AG04450 (cell line): ENCODE measurements at regions not wholly inside any gene's neighbourhood (a gene's known extent, or its start where the extent isn't known, plus 50 kb on each side); places are given as distances from the start of the nearest gene placed in this dataset.

Experiments used
- CTCF ChIA-PET: fragments of 300-600, 350-600 bp; formaldehyde crosslinking; extraction: SDS; loops from one replicate; lab custom pipeline; 2022; ENCODE audit warnings: antibody characterized with exemption, inconsistent platforms; lab: Charles Lee
- POLR2A ChIA-PET: fragments of 350-600 bp; formaldehyde crosslinking; extraction: SDS; loops from one replicate; lab custom pipeline; 2021; ENCODE audit warnings: antibody characterized with exemption, inconsistent platforms; lab: Yijun Ruan, JAX
- DNase-seq: peaks from one replicate; pipeline ENCODE4 v3.0.0-alpha.2; 2011; ENCODE audit warnings: low read depth, low spot score
- H3K27ac ChIP-seq: one replicate; pipeline ENCODE4 v1.5.1; 2012; ENCODE audit warnings: low read depth, low read length, control low read depth
- H3K27me3 ChIP-seq: one replicate; pipeline ENCODE4 v1.6.0; 2012; ENCODE audit warnings: low read length; ENCODE audit not compliant: control insufficient read depth, insufficient read depth
- H3K4me3 ChIP-seq: 2 replicates; pipeline ENCODE4 v1.5.1; 2011; ENCODE audit warnings: mild to moderate bottlenecking, low read depth, low read length, control low read depth
- H3K9me3 ChIP-seq: 2 replicates; pipeline ENCODE4 v1.5.1; 2012; ENCODE audit warnings: low read length; ENCODE audit not compliant: control insufficient read depth, insufficient read depth
- CTCF ChIP-seq: IDR thresholded peaks from 2 replicates; pipeline ENCODE4 v1.5.1; 2011; ENCODE audit warnings: low read depth, low read length, control low read depth, inconsistent platforms

- ChIA-PET POLR2A (no interaction called here), CTCF (no interaction called here)
- Histone ChIP-seq H3K27ac (no peak overlapping the region), H3K4me3 (no peak overlapping the region), H3K9me3 (no peaks in the 10 kb centered on the region), H3K27me3 (no peaks in the 10 kb centered on the region)
- TF ChIP-seq CTCF: no peak
- DNase-seq: no peak
Measured at GRCh38 chr15:47366884-47367283, 350.4 kb upstream of the SEMA6D start.

GRCh38 chr15:47367726-47368390, 349.4 kb upstream of the SEMA6D start:
- H3K4me3 ChIP-seq: no peak overlapping the region
- H3K27ac ChIP-seq: no peak overlapping the region
- no peak for DNase-seq
- ChIA-PET CTCF (no interaction called here), POLR2A (interaction anchor here (0.8 kb wide), 1 partner anchor 28 kb away, joined by 6 read pairs; no protein-coding TSS in a partner anchor)
- H3K9me3 ChIP-seq: no peaks in the 10 kb centered on the region
- no peaks in the 10 kb centered on the region for H3K27me3 ChIP-seq
- TF ChIP-seq CTCF: no peak

GRCh38 chr15:47371939-47372338, 345.4 kb upstream of the SEMA6D start:
- POLR2A ChIA-PET: no interaction called here
- no peak for DNase-seq
- TF ChIP-seq CTCF: no peak
- H3K27me3 ChIP-seq: no peaks in the 10 kb centered on the region
- CTCF ChIA-PET: interaction anchor here (0.6 to 3.7 kb wide), 4 partner anchors 13 to 187 kb away, joined by 3 to 28 read pairs (median 6); no protein-coding TSS in a partner anchor
- no peak overlapping the region for H3K4me3 ChIP-seq
- no peaks in the 10 kb centered on the region for H3K9me3 ChIP-seq
- no peak overlapping the region for H3K27ac ChIP-seq

GRCh38 chr15:47374222-47374621, 343.1 kb upstream of the SEMA6D start:
- Histone ChIP-seq H3K9me3 (no peaks in the 10 kb centered on the region), H3K27ac (no peak overlapping the region), H3K27me3 (no peaks in the 10 kb centered on the region), H3K4me3 (no peak overlapping the region)
- ChIA-PET CTCF (interaction anchor here (0.6 to 3.7 kb wide), 14 partner anchors 10 to 614 kb away, joined by 3 to 28 read pairs (median 5); no protein-coding TSS in a partner anchor), POLR2A (no interaction called here)
- DNase-seq: no peak
- peak; percentile 62 for TF ChIP-seq CTCF

- POLR2A ChIA-PET: no interaction called here
- H3K27me3 ChIP-seq: no peaks in the 10 kb centered on the region
- TF ChIP-seq CTCF: no peak
- no peak for DNase-seq
- CTCF ChIA-PET: no interaction called here
- no peaks in the 10 kb centered on the region for H3K9me3 ChIP-seq
- no peak overlapping the region for H3K27ac ChIP-seq
- H3K4me3 ChIP-seq: no peak overlapping the region
Measured at GRCh38 chr15:47376190-47376589, 341.1 kb upstream of the SEMA6D start.
